WTC11 (cell line): ENCODE measurements at regions not wholly inside any gene's neighbourhood (a gene's known extent, or its start where the extent isn't known, plus 50 kb on each side); places are given as distances from the start of the nearest gene placed in this dataset.

ENCODE experiments used
- ATAC-seq: fragments of 200-7000 bp; cut with Tn5 transposase; 2 replicates; pipeline ENCODE4 v1.10.0; 2021; ENCODE audit warnings: mild to moderate bottlenecking, moderate library complexity
- CTCF ChIA-PET: fragments of 300-600 bp; sonication (Branson Sonifier 250); formaldehyde crosslinking; loops from one replicate; lab custom pipeline; 2021; ENCODE audit warnings: antibody characterized with exemption; lab: Charles Lee
- POLR2A ChIA-PET: fragments of 350-600 bp; sonication (Branson Sonifier 250); formaldehyde crosslinking; loops from one replicate; lab custom pipeline; 2021; ENCODE audit warnings: antibody characterized with exemption; lab: Charles Lee
- DNase-seq: peaks from one replicate; pipeline ENCODE4 v3.0.0; 2021; ENCODE audit warnings: low spot score
- H3K27ac Mint-ChIP-seq: 2 replicates; pipeline ENCODE4 v1.8.0; 2021; ENCODE audit warnings: mixed read lengths
- H3K27me3 Mint-ChIP-seq: 2 replicates; pipeline ENCODE4 v1.8.0; 2021; ENCODE audit warnings: low read depth, mild to moderate bottlenecking, moderate library complexity, mixed read lengths
- H3K36me3 Mint-ChIP-seq: 2 replicates; pipeline ENCODE4 v1.8.0; 2021; ENCODE audit warnings: mixed read lengths
- H3K4me1 Mint-ChIP-seq: 2 replicates; pipeline ENCODE4 v1.8.0; 2022; ENCODE audit warnings: mixed read lengths
- H3K4me3 Mint-ChIP-seq: 2 replicates; pipeline ENCODE4 v1.8.0; 2021; ENCODE audit warnings: mild to moderate bottlenecking, moderate library complexity, mixed read lengths
- H3K9me3 Mint-ChIP-seq: 2 replicates; pipeline ENCODE4 v1.8.0; 2021; ENCODE audit warnings: mixed read lengths
- AR ChIP-seq: fragments of 250-450 bp; sonication (Bioruptor Pico); IDR thresholded peaks from 2 replicates; pipeline ENCODE4 v1.9.0; 2021; ENCODE audit warnings: mild to moderate bottlenecking
- CBFB ChIP-seq: sonication (generic); formaldehyde crosslinking; IDR thresholded peaks from 2 replicates; pipeline ENCODE4 v1.8.1; 2022; ENCODE audit warnings: mild to moderate bottlenecking, low read depth, missing genetic modification reagents
- CTCF ChIP-seq: fragments of 200-600 bp; IDR thresholded peaks from 2 replicates; pipeline ENCODE4 v1.8.0; 2022; ENCODE audit warnings: antibody characterized with exemption
- E2F4 ChIP-seq: sonication (generic); formaldehyde crosslinking; IDR thresholded peaks from 2 replicates; pipeline ENCODE4 v1.8.1; 2022; ENCODE audit warnings: low read depth, mild to moderate bottlenecking, moderate library complexity, missing genetic modification reagents, borderline replicate concordance
- E2F5 ChIP-seq: sonication (generic); formaldehyde crosslinking; IDR thresholded peaks from 2 replicates; pipeline ENCODE4 v1.8.1; 2022; ENCODE audit warnings: mild to moderate bottlenecking, moderate library complexity, missing genetic modification reagents
- ELF4 ChIP-seq: sonication (generic); formaldehyde crosslinking; IDR thresholded peaks from 2 replicates; pipeline ENCODE4 v1.8.1; 2022; ENCODE audit warnings: low read depth, mild to moderate bottlenecking, moderate library complexity, missing genetic modification reagents
- FOXP1 ChIP-seq: sonication (generic); formaldehyde crosslinking; IDR thresholded peaks from 2 replicates; pipeline ENCODE4 v1.8.0; 2022; ENCODE audit warnings: missing genetic modification reagents, mild to moderate bottlenecking, moderate library complexity, borderline replicate concordance
- GRHL2 ChIP-seq: fragments of 250-450 bp; sonication (Bioruptor Pico); IDR thresholded peaks from 2 replicates; pipeline ENCODE4 v1.8.0; 2022; ENCODE audit warnings: mild to moderate bottlenecking, moderate library complexity; ENCODE audit not compliant: insufficient replicate concordance, severe bottlenecking
- GTF2I ChIP-seq: fragments of 250-450 bp; sonication (Bioruptor Pico); conservative IDR thresholded peaks from 2 replicates; pipeline ENCODE4 v1.4.0; 2021; ENCODE audit warnings: mild to moderate bottlenecking
- IRF1 ChIP-seq: sonication (generic); formaldehyde crosslinking; IDR thresholded peaks from 2 replicates; pipeline ENCODE4 v1.8.0; 2023; ENCODE audit warnings: missing genetic modification reagents
- IRF2 ChIP-seq: sonication (generic); formaldehyde crosslinking; IDR thresholded peaks from 2 replicates; pipeline ENCODE4 v1.8.0; 2022; ENCODE audit warnings: low read depth, missing genetic modification reagents, borderline replicate concordance
- JAZF1 ChIP-seq: fragments of 250-450 bp; sonication (Bioruptor Pico); IDR thresholded peaks from 2 replicates; pipeline ENCODE4 v1.9.0; 2021; ENCODE audit warnings: moderate library complexity, mild to moderate bottlenecking, inconsistent platforms
- MYBL2 ChIP-seq: sonication (generic); formaldehyde crosslinking; IDR thresholded peaks from 2 replicates; pipeline ENCODE4 v1.8.1; 2023; ENCODE audit warnings: mild to moderate bottlenecking, moderate library complexity, missing genetic modification reagents
- NFATC4 ChIP-seq: fragments of 250-450 bp; sonication (Bioruptor Pico); IDR thresholded peaks from 2 replicates; pipeline ENCODE4 v1.9.0; 2021; ENCODE audit warnings: mild to moderate bottlenecking
- RELA ChIP-seq: sonication (generic); formaldehyde crosslinking; IDR thresholded peaks from 2 replicates; pipeline ENCODE4 v1.8.1; 2022; ENCODE audit warnings: missing genetic modification reagents, mild to moderate bottlenecking, borderline replicate concordance
- SMAD3 ChIP-seq: sonication (generic); formaldehyde crosslinking; IDR thresholded peaks from 2 replicates; pipeline ENCODE4 v1.8.0; 2022; ENCODE audit warnings: missing genetic modification reagents, mild to moderate bottlenecking, borderline replicate concordance
- SMAD4 ChIP-seq: sonication (generic); formaldehyde crosslinking; IDR thresholded peaks from 2 replicates; pipeline ENCODE4 v1.8.0; 2022; ENCODE audit warnings: mild to moderate bottlenecking, missing genetic modification reagents
- SP1 ChIP-seq: sonication (generic); formaldehyde crosslinking; conservative IDR thresholded peaks from 2 replicates; pipeline ENCODE4 v1.8.1; 2022; ENCODE audit warnings: missing genetic modification reagents
- TEAD4 ChIP-seq: sonication (generic); formaldehyde crosslinking; IDR thresholded peaks from 2 replicates; pipeline ENCODE4 v1.8.0; 2022; ENCODE audit warnings: mild to moderate bottlenecking, missing genetic modification reagents
- ZBTB21 ChIP-seq: sonication (generic); formaldehyde crosslinking; IDR thresholded peaks from 2 replicates; pipeline ENCODE4 v1.8.1; 2023; ENCODE audit warnings: mild to moderate bottlenecking, missing genetic modification reagents, borderline replicate concordance
- ZBTB43 ChIP-seq: sonication (generic); formaldehyde crosslinking; IDR thresholded peaks from 2 replicates; pipeline ENCODE4 v1.8.1; 2023; ENCODE audit warnings: mild to moderate bottlenecking, missing genetic modification reagents
- ZNF121 ChIP-seq: sonication (generic); formaldehyde crosslinking; IDR thresholded peaks from 2 replicates; pipeline ENCODE4 v1.8.0; 2023; ENCODE audit warnings: missing genetic modification reagents
- ZNF138 ChIP-seq: sonication (generic); formaldehyde crosslinking; conservative IDR thresholded peaks from 2 replicates; pipeline ENCODE4 v1.8.1; 2022; ENCODE audit warnings: mild to moderate bottlenecking, moderate library complexity, missing genetic modification reagents
- ZNF232 ChIP-seq: sonication (generic); formaldehyde crosslinking; IDR thresholded peaks from 2 replicates; pipeline ENCODE4 v1.8.0; 2022; ENCODE audit warnings: mild to moderate bottlenecking, missing genetic modification reagents
- ZNF317 ChIP-seq: sonication (generic); formaldehyde crosslinking; IDR thresholded peaks from 2 replicates; pipeline ENCODE4 v1.8.1; 2023; ENCODE audit warnings: low read depth, mild to moderate bottlenecking, moderate library complexity, missing genetic modification reagents, borderline replicate concordance
- ZNF423 ChIP-seq: fragments of 250-450 bp; sonication (Bioruptor Pico); IDR thresholded peaks from 2 replicates; pipeline ENCODE4 v2.1.2; 2022; ENCODE audit warnings: mild to moderate bottlenecking, moderate library complexity
- ZNF671 ChIP-seq: fragments of 250-450 bp; sonication (Bioruptor Pico); IDR thresholded peaks from 2 replicates; pipeline ENCODE4 v1.8.0; 2021; ENCODE audit warnings: mild to moderate bottlenecking

- POLR2A ChIA-PET = no interaction called here
Observed at GRCh38 chrY:15648198-15648597, 1123.9 kb downstream of the NLGN4Y start.

GRCh38 chrY:15650056-15650455 is 1125.7 kb downstream of the NLGN4Y start:
- ChIA-PET POLR2A (no interaction called here), CTCF (no interaction called here)
- Mint-ChIP-seq H3K36me3 (no peaks in the 10 kb centered on the region), H3K9me3 (no peaks in the 10 kb centered on the region; the same call in 1 of the 2 replicates), H3K4me3 (no peak overlapping the region), H3K27ac (no peak overlapping the region), H3K4me1 (no peaks in the 10 kb centered on the region), H3K27me3 (no peaks in the 10 kb centered on the region)
- no peak for ATAC-seq
- DNase-seq = no peak
- TF ChIP-seq ZBTB21 (CRISPR knock-in tag) (no peak), RELA (CRISPR knock-in tag) (no peak), GRHL2 (CRISPR knock-in tag) (no peak), GTF2I (no peak), ZNF138 (CRISPR knock-in tag) (no peak), ZNF671 (CRISPR knock-in tag) (no peak), IRF2 (CRISPR knock-in tag) (no peak), SMAD4 (CRISPR knock-in tag) (no peak), CTCF (no peak)

More at GRCh38 chrY:15648198-15648597, 1123.9 kb downstream of the NLGN4Y start:
- DNase-seq (no peak), ATAC-seq (no peak)
- Mint-ChIP-seq H3K36me3 (no peaks in the 10 kb centered on the region), H3K27ac (no peak overlapping the region), H3K4me1 (no peaks in the 10 kb centered on the region), H3K27me3 (no peaks in the 10 kb centered on the region)
- no peak for TF ChIP-seq JAZF1 (CRISPR knock-in tag)
- no peak for TF ChIP-seq ZNF121 (CRISPR knock-in tag)
- TF ChIP-seq GRHL2 (CRISPR knock-in tag) = no peak
- TF ChIP-seq TEAD4 (CRISPR knock-in tag) = no peak
- no peak for TF ChIP-seq ZBTB43 (CRISPR knock-in tag)
- TF ChIP-seq NFATC4 (CRISPR knock-in tag) = no peak
- TF ChIP-seq ZNF232 (CRISPR knock-in tag) = no peak
- no peak for TF ChIP-seq AR
- TF ChIP-seq ZNF423 (CRISPR knock-in tag) = no peak
- no peak for TF ChIP-seq IRF1
- TF ChIP-seq ELF4 (CRISPR knock-in tag) = no peak
- no peak for TF ChIP-seq SMAD3 (CRISPR knock-in tag)
- no peak for TF ChIP-seq CBFB (CRISPR knock-in tag)
- TF ChIP-seq E2F5 = no peak
- TF ChIP-seq E2F4 (CRISPR knock-in tag) = no peak
- TF ChIP-seq MYBL2 (CRISPR knock-in tag) = no peak
- no peak for TF ChIP-seq FOXP1 (CRISPR knock-in tag)
- TF ChIP-seq SP1 = no peak
- TF ChIP-seq SMAD4 (CRISPR knock-in tag) = no peak
- no peak for TF ChIP-seq ZNF317
- TF ChIP-seq, all 79 proteins: peak for 0
- CTCF ChIA-PET = no interaction called here
- Mint-ChIP-seq H3K4me3 (no peak overlapping the region), H3K9me3 (no peaks in the 10 kb centered on the region; the same call in 1 of the 2 replicates)
